ENCODE measurements at regions not wholly inside any gene's neighbourhood (a gene's known extent, or its start where the extent isn't known, plus 50 kb on each side); places are given as distances from the start of the nearest gene placed in this dataset.

DNA sequence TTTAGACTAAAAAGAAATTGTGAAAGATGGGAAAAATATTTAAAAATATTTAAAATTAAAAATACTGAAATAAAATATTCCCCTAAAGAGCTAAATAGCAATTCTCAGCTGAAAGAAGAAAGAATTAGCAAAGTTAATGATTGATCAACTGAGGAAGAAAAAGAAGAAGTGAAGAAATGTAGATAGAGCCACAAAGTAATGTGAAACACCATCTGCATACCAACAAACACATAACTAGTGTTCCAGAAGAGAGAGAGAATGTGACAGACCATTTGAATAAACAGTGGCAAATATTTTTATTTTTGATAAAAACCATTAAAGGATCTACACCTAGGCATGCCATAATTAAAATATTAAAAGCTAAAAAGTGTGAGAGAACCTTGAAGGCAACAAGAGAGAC lies 784.5 kb upstream of the ZWINT start:
- TF ChIP-seq CTCF (IDR thresholded peaks at IDR 0.05; ENCODE audit: insufficient read depth, missing control alignments), result no peak
- no peak for DNase-seq (ENCODE audit: insufficient read length, low spot score)
- no peak for FAIRE-seq

- no peak for TF ChIP-seq CTCF (IDR thresholded peaks at IDR 0.05; ENCODE audit: insufficient read depth, missing control alignments)
- FAIRE-seq (no peak), DNase-seq (ENCODE audit: insufficient read length, low spot score) (no peak)
These were observed 782.0 kb upstream of the ZWINT start for GRCh38 chr10:57142925-57143576.

GRCh38 chr10:57141708-57142107 lies 780.6 kb upstream of the ZWINT start:
- DNase-seq (ENCODE audit: insufficient read length, low spot score) (no peak), FAIRE-seq (no peak)
- no peak for TF ChIP-seq CTCF (IDR thresholded peaks at IDR 0.05; ENCODE audit: insufficient read depth, missing control alignments)

- no peak for FAIRE-seq
- no peak for DNase-seq (ENCODE audit: insufficient read length, low spot score)
- TF ChIP-seq CTCF (IDR thresholded peaks at IDR 0.05; ENCODE audit: insufficient read depth, missing control alignments), result no peak
These were observed 758.6 kb upstream of the ZWINT start for GRCh38 chr10:57119684-57120083.

DNA sequence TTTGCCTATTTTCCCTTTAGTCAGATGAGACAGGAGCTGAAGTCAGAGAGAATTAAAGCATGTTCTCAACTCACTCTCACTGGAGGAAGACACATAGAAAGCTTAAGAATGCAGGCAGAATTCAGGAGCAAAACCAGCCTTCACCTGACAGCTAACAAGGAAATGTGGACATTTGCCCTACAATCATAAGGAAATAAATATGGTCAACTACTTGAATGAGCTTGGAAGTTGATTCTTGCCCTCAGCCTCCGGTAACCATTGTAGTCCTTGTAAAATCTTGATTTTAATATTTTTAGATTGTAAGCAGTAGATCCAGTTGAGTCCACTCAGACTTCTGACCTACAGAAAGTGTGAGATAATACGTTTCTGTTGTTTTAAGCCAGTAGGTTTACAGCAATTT lies 752.5 kb upstream of the ZWINT start:
- DNase-seq (ENCODE audit: insufficient read length, low spot score) (no peak), FAIRE-seq (no peak)
- no peak for TF ChIP-seq CTCF (IDR thresholded peaks at IDR 0.05; ENCODE audit: insufficient read depth, missing control alignments)

GRCh38 chr10:57102236-57102635 lies 741.2 kb upstream of the ZWINT start:
- no peak for TF ChIP-seq CTCF (IDR thresholded peaks at IDR 0.05; ENCODE audit: insufficient read depth, missing control alignments)
- DNase-seq (ENCODE audit: insufficient read length, low spot score) (no peak), FAIRE-seq (no peak)

DNA sequence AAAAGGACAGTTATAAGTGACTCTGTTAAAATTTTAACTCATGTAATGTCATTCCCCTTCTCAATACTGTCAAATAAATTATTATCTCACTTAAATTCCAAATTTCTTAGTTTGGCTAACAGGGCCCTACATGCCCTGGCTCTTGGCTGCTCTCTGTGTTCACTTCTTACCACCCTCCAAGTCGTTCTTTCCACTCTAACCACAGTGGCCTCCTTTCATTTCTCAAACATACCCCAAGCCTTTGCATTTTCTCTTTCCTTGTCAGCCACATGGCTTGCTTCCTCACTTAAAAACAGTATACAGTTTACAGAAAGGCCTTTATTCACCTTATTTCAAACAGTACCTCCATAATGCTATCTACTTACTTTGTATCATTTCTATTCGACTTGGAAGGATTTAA lies 737.1 kb upstream of the ZWINT start:
- DNase-seq (ENCODE audit: insufficient read length, low spot score), result no peak

More for the DNA sequence above, 737.1 kb upstream of the ZWINT start:
- FAIRE-seq, result no peak
- no peak for TF ChIP-seq CTCF (IDR thresholded peaks at IDR 0.05; ENCODE audit: insufficient read depth, missing control alignments)

Measured in D721Med (cell line).